GM19467 (cell line): ENCODE measurements at regions not wholly inside any gene's neighbourhood (a gene's known extent, or its start where the extent isn't known, plus 50 kb on each side); places are given as distances from the start of the nearest gene placed in this dataset.
"Not testable (repeated sequence)": the region's sequence is repeated elsewhere in the genome, so short reads cannot be mapped to it uniquely, and the experiment has no call there.

Experiments used
- ATAC-seq: cut with Tn5 transposase; IDR thresholded peaks from one replicate; pipeline ENCODE4 v1.9.1; 2021; ENCODE audit warnings: mild to moderate bottlenecking, moderate library complexity; ENCODE audit not compliant: unreplicated experiment

DNA sequence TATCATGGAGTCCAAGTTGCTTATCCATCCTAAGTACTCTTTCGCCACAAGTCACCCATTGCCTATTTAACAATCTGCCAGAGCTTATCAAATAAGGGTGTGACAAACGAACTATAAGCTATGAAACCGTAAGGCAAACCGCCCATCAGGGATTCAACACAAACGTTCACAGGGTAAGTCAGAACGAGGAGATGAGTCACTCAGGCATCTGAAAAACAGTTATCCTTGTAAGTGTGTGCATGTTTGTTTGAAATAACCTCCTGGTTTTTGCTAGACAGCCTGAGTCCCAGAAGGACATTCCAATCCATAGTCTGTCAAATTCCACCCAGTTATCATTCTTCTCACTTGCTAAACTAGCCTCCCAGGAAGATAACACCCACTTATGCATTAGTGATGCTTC lies 299.1 kb downstream of the PAX3 start:
- no peak for ATAC-seq

DNA sequence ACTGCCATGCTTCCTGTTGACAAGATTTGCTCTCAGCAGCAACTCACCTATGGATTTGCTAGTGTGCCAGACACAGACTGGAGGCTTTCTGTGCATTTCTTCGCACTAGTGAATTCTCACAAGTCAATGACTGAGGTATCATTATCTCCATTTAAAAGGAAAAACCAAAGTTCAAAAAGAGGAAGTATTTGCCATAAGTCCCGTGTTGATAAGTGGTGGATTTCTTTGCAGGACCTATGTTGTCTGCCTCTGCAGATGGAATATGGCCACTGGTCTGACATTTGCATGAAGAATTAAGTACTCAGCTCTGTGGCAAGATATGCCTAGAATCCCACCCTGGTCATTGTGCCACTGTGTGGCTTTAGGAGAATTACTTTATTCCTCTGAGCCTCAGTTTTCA lies 299.6 kb downstream of the PAX3 start:
- no peak for ATAC-seq

DNA sequence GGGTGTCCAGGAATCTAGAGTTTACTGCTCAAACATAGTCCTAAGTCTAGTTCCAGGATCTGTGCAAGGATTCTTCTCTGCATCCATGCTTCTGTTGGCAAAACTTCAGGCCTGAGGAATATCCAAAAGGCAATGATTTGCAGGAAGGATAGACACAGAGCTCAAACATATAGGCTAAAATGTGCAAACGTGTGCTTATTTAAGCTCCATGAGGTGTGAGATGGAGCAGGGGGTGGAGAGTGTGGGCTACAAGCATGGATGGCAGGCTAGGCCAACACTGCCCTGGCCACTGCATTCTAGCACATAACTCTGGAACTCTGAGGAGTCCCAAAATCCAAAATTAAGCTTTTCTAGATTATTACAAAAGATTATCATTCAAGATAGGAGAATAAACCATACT lies 301.1 kb downstream of the PAX3 start:
- ATAC-seq: no peak

DNA sequence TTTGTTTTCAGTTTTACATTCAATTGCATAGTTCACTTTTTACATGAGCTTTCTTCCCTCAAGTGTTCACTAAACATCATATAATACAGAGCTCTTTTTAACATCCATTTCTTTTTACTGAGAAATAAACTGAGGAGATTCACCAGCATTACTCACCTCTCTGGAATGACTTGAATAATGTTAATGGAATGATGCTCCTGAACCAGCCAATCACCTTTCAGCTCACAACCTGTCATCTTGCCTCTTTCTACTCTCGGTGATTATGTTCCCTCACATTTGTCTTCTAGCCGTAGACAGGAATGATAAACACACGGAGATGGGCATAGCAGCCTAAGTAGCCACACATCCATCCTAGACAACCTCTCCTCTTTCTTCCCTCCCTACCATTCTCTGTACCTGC lies 301.7 kb downstream of the PAX3 start:
- ATAC-seq: no peak

DNA sequence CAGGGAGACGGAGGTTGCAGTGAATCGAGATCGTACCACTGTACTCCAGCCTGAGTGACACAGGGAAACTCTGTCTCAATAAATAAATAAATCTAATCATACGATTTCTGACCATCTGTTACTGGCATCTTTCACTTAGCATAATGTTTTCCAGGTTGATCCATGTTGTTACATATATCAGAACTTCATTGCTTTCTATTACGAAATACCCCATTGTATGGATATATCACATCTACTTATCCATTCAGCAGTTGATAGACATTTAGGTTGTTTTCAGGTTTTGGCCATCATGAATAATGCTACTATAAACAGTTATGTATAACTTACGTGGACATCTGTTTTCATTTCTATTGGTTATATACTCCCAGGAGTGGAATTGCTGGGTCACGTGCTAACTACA lies 303.9 kb downstream of the PAX3 start:
- ATAC-seq: no peak

DNA sequence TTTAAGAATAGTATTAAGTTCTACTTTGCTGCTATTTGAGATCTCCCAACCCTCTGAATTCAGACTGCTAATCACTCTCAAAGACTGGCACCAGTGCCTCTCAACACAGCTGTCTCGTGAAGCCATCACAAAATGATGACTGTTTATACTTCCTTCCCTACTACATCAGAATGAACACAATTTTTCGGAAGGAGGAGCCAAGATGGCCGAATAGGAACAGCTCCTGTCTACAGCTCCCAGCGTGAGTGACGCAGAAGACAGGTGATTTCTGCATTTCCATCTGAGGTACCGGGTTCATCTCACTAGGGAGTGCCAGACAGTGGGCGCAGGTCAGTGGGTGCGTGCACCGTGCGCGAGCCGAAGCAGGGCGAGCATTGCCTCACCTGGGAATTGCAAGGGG lies 314.4 kb downstream of the PAX3 start:
- ATAC-seq: not testable (repeated sequence)

DNA sequence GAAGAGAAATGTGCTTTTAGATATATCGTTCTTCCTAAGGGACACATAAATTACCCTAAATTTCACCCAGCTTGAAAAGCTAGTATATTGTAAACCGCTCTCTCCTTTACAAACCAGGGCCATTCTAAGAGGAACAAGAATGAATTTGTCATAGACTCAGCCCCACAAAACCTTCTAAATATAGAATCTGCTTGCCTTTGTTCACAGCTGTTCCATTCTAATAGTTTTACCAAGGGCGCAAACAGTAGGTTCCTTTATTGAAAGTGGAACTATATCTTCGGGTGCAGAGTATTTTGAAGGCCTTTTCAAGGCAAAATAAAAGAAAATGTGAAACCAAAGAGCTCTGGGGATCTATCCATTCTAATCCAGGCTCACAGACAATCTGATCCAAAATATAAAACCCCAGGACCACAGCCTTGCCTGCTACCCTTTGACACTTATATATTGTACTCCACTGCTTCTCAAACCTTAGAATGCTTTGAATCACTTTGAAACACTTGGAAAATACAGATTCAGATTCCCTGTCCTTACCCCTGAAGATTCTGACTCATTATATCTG lies 316.8 kb downstream of the PAX3 start:
- no peak for ATAC-seq

DNA sequence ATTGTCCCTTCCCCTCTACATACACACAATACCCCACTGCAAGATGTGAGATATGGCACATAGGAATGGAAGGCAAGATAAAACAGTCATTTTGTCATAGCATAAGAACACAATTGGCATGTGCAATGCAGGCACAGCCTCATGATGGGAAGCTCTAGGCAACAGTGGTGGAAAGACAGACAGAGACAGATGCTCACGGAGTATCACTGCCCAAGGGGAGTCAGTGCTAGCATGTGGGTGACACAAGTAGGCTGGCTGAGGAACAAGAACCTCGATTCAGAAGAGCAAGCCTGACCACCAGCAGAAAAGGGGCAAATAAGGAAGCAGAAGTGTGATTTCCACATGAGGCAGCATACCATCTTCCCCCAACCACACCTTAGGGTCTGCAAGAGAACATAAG lies 323.6 kb downstream of the PAX3 start:
- no peak for ATAC-seq

DNA sequence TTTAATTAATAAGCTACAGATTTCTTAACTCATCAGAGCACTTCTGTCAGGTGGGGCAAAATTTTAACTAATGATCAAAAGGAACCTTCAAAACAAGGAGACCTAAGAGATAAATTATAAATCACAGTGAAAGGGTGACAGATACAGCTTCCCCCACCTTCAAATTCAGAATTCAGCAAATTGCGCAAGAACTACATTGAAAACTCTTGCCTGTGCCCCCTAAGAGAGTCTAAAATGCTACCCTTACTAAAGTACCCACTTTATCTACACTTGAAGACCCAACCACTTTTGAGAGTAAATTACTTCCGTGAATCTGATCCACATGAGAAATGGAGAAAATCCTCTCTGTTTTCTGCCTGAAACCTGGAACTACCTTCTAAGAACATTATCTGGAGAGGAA lies 324.9 kb downstream of the PAX3 start:
- ATAC-seq: no peak

DNA sequence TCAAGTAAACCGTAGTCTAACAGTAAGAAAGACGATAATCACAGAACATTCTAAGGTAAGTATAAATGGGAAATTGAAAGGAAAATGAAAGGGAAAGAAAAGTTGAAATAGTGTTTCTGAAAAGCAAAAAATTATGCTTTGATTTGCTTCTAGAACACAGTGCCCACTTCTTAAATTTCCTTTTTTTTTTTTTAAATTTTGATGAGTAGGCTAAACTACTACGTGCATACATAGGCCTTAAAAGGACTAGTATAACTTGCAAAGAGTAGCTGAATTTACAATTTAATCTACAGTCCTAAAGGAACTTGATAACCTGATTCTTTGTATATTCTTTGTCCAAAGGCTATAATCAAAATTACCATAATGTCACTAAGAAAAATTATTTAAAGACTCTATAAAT lies 325.3 kb downstream of the PAX3 start:
- ATAC-seq: no peak

DNA sequence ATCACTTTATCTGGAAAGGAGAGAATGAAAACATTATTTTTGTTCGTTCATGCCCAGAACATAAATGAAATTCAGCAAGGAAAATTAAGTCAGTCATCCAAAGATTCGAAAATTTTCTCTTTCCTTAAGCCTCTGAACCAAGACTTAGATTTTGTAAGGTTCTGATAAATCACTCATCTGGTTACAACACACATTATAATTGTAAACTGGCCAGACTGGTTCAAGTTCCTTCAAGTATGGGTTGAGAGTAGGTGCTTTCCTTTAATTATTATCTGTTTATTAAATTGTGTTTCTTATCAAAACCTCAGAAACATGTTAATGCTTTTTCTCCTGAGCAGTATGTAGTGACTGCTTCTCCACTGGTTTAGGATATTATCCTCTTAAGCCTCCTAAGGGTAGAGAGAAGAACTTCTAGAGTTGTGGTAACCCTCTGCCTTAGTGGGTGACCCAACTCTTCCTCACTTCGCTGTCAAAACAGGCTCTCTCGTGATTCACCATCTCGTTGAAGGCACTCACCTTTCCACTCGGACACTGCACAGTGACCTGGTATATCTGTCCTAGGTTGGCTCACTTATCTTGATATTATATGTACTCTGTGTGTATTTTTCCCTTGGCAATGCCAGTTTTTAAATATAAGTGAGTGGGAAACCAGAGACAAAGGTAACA lies 325.9 kb downstream of the PAX3 start:
- no peak for ATAC-seq

DNA sequence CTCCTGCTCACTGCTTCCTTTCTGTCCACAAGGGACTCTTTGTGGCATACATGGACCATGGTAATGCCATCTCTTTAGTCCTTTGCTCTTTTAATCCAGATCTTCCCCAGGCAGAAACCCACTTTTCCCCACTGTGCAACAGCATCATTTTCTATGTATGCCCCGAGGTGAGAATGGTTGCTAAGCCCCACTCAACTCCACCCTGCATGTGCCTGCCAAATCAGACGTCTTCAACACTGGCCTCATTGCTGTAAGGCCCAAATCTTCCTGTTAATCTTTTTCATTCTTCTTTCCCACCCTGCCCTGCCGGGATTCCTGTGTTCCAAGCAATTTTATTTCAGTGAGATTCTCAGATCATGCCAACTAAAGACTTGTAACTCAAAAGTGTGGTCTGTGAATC lies 328.4 kb downstream of the PAX3 start:
- ATAC-seq: no peak

DNA sequence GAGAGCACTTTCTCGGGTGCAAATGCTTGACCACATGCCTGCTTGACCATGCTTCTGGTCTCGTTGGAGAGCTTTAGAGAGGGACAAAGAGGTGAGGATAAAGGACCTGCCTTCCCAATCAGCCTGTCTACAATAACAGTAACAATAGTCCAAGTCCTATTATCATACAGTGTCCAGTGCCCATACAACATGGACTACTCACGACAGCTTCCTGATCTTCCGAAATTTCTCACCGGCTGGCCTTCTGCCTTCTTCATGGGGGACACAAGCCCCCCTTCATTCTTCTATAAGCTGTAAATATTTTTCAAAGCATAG lies 329.0 kb downstream of the PAX3 start:
- no peak for ATAC-seq

DNA sequence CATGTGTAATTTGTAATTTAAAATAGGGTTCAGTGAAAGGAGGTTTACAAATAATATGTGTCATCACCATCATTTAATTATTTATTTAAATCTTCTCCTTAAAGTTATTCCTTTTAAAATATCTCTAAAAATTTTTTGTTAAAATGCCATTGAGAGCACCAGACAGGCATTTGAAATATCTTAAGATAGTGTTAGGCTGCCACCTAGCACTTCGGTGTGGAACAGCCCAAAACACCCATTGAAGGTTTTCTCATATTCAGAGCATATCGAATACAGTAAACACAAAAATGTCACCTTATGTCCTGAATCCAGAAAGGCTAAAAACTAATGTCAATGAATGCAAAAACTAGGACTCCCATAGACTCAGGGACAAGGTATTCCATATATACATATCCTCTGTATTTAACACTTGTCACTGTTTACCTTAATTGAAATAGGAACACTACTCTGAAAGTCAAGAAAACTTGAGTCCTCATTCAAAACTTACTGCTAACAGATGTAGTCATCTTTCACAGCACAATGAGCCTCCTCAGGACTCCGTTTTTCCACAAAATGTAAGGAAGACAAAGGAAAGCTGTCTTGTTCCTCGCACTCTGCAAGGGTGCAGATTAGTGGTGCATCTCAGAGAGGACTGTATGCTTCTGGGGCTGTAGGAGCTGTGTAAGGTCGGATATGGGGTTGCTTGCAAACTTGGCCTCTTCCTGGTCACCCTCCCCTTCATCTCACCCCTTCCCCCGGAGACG lies 329.5 kb downstream of the PAX3 start:
- peak; percentile 64 for ATAC-seq

DNA sequence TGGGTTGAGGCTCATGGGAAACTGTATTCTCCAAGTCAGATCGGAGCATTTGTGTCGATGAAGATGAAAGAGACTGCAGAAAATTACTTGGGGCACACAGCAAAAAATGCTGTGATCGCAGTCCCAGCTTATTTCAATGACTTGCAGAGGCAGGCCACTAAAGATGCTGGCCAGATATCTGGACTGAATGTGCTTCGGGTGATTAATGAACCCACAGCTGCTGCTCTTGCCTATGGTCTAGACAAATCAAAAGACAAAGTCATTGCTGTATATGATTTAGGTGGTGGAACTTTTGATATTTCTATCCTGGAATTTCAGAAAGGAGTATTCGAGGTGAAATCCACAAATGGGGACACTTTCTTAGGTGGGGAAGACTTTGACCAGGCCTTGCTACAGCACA lies 336.6 kb downstream of the PAX3 start:
- no peak for ATAC-seq

DNA sequence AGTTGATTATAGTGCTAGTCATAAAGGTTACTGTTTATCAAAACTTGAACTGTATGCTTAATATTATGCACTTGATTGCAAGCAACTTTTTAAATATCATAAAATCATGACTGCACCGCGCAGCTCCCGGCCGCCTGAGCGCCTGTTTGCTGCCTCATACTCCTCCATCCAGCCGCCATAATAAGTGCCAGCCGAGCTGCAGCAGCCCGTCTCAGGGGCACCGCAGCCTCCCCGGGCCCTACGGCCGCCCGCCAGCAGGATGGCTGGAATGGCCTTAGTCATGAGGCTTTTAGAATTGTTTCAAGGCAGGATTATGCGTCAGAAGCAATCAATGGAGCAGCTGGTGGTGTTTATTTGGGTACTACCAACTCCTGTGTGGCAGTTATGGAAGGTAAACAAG lies 337.2 kb downstream of the PAX3 start:
- ATAC-seq: no peak

DNA sequence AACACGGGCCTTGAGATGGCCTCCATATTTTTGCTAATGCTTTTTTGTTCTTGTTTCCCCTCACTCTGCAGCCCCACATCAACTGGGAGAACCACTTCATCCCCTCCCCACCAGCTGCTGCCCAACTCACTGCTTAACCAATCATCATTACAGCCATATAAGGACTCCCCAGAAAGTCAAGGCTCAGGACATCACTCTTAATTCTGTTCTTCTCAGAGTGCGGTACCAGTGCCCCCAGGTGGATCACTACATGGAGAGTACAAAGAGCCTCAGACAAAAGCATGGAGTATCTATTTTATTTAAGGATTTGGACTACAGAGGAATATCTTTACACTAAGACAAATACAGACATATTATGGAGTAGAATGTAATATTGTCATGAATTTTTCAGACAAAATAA lies 340.6 kb downstream of the PAX3 start:
- no peak for ATAC-seq

DNA sequence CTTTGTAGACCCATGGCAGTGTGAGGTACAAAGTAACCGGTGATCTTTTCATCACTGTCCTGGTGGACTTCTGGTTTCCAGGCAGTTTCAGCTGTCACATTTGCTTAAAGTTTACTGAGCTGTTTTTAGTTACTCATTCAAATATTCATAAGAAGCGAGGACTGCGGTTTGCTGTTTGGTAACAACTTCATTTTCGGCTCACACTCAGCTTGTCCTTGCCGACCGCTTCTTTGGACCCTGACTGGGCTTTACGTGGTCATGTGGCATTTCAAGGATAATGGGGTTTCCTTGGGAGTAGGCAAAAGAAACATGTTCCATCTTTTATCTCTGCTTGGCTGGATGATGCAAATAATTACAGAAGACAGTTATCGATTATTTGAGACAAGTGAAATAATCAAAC lies 350.7 kb downstream of the PAX3 start:
- no peak for ATAC-seq

DNA sequence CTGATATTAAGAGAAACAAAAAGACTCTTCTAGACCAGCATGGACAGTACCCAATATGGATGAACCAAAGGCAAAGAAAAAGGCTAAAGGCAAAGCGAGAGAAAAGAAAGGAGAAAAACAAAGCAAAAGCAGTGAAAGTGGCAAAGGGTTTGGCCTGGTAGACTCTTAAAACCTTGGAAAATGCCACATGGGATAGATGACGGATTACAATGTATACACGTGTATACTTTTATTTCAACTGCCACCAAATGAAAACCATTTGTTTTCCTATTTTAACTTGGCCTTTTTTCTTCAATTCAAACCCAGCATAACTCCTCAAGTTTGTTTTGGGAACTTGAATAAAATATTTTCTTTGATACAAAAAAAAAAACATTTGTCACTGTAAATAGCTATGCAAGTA lies 354.3 kb downstream of the PAX3 start:
- ATAC-seq: not testable (repeated sequence)

DNA sequence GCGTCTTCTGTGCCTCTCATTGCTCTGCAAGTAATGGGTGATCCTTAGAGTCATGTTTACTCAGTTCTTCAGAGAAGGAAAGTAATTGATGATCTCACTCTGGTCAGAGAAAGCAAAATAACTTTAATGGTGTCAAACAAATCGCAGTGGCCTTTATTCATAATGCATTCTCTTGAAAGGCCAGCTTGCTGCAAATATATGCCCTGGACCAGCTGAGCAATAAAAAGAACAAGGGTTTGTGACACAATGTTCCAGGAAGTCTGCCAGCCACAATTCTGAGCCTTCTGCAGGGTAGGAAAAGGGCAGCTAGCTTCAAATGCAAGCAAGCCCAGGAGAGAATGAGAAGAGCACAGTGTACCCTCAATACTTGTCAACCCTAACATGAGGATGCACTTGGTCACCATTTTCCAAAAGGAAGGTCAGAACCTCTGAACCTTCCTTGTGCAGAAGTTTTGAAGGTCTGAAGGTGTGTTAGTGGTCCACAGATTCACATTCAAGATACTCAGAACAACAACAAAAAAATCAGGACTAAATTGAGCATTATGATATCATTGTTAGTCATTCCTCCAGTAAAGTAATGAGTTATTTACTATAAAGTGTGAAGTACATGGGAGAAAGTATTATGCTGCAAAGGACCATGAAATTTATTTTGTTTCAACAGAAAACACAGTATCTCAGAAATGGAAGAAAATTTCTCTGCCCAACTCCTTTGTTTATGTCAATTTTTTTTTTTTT lies 355.6 kb downstream of the PAX3 start:
- ATAC-seq: no peak

DNA sequence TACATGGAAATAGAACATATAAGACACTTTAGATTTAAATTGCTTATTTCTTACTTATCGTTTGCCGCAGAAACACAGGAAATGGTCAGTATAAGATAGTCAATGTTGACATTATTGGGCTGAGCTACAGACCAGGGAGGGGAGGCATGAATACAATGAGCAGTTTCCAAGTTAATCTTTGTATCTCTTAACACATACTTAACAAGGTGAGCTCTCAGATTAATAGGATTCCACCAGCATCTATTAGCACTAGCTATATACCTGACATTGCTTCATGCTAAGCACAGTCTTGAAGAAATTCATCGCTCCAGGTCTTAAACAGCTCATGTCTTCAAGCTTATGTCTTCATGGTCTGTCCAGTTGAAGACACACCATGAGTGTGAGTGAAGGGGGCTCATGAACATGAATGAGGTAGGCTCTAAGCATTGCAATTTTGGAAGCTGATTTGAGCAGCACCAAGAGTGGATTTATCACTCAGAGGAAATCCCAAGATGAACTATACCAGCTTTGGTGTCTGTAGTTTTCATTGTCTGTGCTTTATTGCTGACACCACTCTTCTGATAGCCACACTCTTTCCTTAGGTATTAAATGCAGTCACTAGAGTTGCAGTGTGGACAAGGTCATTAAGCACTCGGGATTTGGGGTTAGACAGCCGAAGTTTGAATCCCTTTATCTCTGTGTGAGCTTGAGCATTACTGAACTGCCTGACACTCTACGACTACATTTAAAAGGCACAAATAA lies 359.3 kb upstream of the EPHA4 start:
- no peak for ATAC-seq
